HUES48 (cell line): ENCODE measurements at regions not wholly inside any gene's neighbourhood (a gene's known extent, or its start where the extent isn't known, plus 50 kb on each side); places are given as distances from the start of the nearest gene placed in this dataset.

Experiments used
- H3K27ac ChIP-seq: one replicate; pipeline ENCODE4 v1.7.0; 2013; ENCODE audit warnings: low read depth, low read length, inconsistent platforms
- H3K27me3 ChIP-seq: 2 replicates; pipeline ENCODE4 v1.6.1; 2013; ENCODE audit warnings: mild to moderate bottlenecking, low read length; ENCODE audit not compliant: control insufficient read depth, insufficient read depth
- H3K36me3 ChIP-seq: 2 replicates; pipeline ENCODE4 v1.6.1; 2013; ENCODE audit warnings: low read length; ENCODE audit not compliant: control insufficient read depth, insufficient read depth
- H3K4me1 ChIP-seq: 2 replicates; pipeline ENCODE4 v1.6.1; 2013; ENCODE audit warnings: mild to moderate bottlenecking, low read length; ENCODE audit not compliant: control insufficient read depth, insufficient read depth
- H3K4me3 ChIP-seq: 2 replicates; pipeline ENCODE4 v1.5.1; 2013; ENCODE audit warnings: mild to moderate bottlenecking, low read depth, low read length
- H3K9ac ChIP-seq: 2 replicates; pipeline ENCODE4 v1.6.1; 2013; ENCODE audit warnings: mild to moderate bottlenecking, low read depth, low read length, moderate library complexity
- H3K9me3 ChIP-seq: 2 replicates; pipeline ENCODE4 v1.6.1; 2013; ENCODE audit warnings: low read length; ENCODE audit not compliant: control insufficient read depth, insufficient read depth

DNA sequence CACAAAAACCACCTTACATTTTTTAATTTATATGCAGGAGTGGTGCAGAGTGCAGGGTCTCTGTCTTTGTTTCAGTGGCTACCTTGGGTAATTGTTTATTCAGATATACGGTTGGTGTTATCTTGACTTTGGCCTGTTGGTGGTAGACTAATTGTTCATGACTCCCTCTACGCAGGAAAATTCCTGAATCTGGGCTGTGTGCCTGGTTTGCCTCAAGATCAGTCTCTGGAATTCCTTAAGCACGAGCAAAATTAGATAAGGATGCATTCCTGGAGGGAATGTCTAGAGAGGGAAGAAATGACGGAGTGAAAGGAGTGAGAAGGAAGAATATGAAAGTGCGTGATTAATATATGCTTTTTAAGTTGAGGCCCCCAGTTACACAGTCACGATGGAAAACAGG lies 576.9 kb upstream of the PCDH10 start:
- Histone ChIP-seq H3K4me1 (no peaks in the 10 kb centered on the region), H3K27me3 (no peaks in the 10 kb centered on the region), H3K9me3 (no peaks in the 10 kb centered on the region), H3K36me3 (no peaks in the 10 kb centered on the region), H3K4me3 (no peak overlapping the region), H3K9ac (no peak overlapping the region), H3K27ac (no peak overlapping the region)

DNA sequence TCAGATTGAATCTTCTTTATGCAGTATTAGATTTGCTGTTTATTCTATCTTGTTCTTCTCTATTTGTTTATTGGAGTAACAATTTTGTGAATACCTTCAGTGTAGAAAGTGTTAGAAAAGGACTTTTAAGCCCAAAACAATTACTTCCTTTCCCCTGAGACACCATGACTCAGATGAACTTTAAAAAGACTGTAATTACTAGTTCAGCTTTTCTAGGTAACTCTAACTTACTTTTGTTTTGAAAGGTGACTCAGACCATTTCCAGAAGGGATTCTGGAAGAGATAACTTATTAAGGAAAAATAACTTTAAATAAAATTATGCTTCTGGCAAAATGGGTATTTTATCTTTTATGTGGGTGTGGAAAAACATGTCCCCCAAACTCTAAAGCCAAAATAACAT lies 561.5 kb upstream of the PCDH10 start:
- Histone ChIP-seq H3K27me3 (no peaks in the 10 kb centered on the region), H3K9ac (no peak overlapping the region), H3K4me3 (no peak overlapping the region), H3K27ac (no peak overlapping the region), H3K4me1 (no peaks in the 10 kb centered on the region), H3K36me3 (no peaks in the 10 kb centered on the region), H3K9me3 (peaks cover 31% of the 10 kb centered on the region)

DNA sequence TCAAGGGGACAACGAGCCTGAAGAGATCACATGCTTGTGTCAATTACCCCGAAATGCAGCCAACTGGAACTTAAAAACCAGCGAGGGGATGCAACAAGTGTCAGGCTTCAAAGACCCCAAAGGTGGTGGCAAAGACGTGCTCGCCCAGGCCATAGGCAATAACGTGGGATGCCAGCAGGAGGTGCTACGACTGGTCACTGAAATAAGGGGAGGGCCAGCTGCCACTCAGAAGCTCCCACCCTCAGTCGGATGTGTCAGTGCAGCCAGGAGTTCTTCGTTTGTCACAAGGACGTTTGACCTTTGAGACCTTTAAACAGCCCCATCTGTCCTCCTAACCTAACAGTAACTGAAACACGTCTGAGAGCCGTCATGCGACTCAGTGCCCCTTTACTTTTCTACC lies 556.8 kb upstream of the PCDH10 start:
- Histone ChIP-seq H3K27me3 (no peaks in the 10 kb centered on the region), H3K4me3 (no peak overlapping the region), H3K9me3 (no peaks in the 10 kb centered on the region; the same call in 1 of the 2 replicates), H3K9ac (no peak overlapping the region), H3K36me3 (no peaks in the 10 kb centered on the region), H3K4me1 (no peaks in the 10 kb centered on the region), H3K27ac (no peak overlapping the region)

DNA sequence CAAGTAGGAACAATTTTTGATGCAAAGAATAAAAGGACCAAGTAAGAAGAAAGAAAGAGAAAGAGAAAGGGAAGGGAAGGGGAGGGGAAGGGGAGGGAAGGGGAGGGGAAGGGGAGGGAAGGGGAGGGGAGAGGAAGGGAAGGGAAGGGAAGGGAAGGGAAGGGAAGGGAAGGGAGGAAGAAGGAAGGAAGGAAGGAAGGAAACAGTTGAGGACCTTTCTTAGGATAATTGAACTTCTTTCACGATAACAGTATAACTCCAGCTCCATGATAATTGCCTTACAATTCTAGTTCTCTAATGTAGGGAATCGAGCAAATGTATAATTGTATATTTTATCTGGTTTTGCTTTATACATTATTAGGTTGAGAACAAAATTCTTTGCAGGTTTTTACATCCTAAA lies 556.2 kb upstream of the PCDH10 start:
- H3K4me1 ChIP-seq, result no peaks in the 10 kb centered on the region
- H3K27me3 ChIP-seq, result no peaks in the 10 kb centered on the region
- no peak overlapping the region for H3K4me3 ChIP-seq
- H3K27ac ChIP-seq, result no peak overlapping the region
- no peaks in the 10 kb centered on the region for H3K36me3 ChIP-seq
- H3K9me3 ChIP-seq, result no peaks in the 10 kb centered on the region; the same call in 1 of the 2 replicates
- no peak overlapping the region for H3K9ac ChIP-seq

DNA sequence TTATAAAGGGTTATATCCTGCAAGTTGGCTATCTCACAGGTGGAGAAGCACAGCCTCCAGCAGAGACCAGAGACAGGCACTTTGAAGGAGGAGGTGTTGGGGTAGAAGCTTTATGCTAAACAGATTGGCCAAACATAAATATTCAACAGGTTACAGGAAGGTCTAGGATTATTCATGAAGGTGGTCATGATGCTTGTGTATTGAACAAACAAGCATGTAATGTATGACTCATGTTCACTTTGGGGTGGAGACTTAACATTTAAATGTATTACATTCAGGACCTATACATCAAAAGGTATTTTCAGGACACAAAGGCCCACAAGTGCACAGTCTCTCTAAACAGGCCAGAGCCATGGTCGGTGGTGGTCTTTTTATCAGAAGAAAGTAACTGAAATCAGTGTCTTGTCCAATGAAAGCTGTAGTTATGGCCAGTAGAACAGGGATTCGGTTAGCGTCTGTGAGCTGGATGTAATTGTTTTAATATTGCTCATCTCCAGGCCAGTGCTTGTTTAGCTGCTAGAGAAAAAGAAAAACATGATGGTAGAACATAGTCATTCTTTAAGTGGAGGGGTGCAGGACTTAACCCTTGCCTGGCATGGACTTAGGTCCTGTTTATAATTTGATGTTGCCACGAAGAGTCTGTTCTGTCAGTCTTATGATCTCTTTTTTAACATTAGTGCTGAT lies 555.2 kb upstream of the PCDH10 start:
- Histone ChIP-seq H3K27me3 (no peaks in the 10 kb centered on the region), H3K4me1 (no peaks in the 10 kb centered on the region), H3K27ac (no peak overlapping the region), H3K4me3 (no peak overlapping the region), H3K9ac (no peak overlapping the region), H3K9me3 (no peaks in the 10 kb centered on the region; the same call in 1 of the 2 replicates), H3K36me3 (no peaks in the 10 kb centered on the region)

DNA sequence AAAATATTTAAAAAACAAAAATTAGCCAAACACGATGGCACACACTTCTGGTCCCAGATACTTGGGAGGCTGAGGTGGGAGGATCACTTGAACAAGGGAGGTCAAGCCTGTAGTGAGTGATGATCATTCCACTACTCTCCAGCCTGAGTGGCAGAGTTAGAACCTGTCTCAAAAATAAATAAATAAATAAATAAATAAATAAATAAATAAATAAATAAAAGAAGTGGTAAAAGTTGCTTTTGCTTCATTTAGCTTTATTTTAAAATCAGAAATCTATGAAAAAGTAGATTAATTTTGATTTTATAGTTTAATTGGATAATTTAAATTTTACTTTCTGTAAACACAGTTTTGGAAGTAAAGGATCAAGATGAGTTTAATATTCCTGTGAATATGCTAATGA lies 552.9 kb upstream of the PCDH10 start:
- H3K27ac ChIP-seq, result no peak overlapping the region
- no peaks in the 10 kb centered on the region for H3K36me3 ChIP-seq
- H3K4me3 ChIP-seq, result no peak overlapping the region
- no peaks in the 10 kb centered on the region for H3K27me3 ChIP-seq
- H3K9me3 ChIP-seq, result no peaks in the 10 kb centered on the region
- no peaks in the 10 kb centered on the region for H3K4me1 ChIP-seq
- H3K9ac ChIP-seq, result no peak overlapping the region

DNA sequence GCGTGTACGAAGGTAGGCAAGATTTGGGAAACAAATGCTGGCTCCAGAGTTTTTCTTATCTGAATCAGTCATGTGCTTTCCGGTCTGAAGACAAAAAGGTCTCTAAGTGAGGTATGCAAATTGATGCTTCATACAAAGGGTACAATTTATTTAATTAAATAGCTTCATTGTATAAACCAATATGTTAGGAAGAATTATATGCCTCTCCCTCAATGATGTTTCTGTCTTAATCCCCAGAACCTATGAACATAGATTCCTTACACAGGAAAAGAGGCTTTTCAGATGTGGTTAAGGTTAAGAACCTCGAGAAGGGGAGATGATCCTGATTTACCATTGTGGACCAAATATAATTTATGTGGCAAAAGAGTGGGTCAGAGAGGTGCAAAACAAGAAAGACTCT lies 543.5 kb upstream of the PCDH10 start:
- Histone ChIP-seq H3K27me3 (no peaks in the 10 kb centered on the region), H3K4me1 (no peaks in the 10 kb centered on the region), H3K9me3 (no peaks in the 10 kb centered on the region), H3K27ac (no peak overlapping the region), H3K9ac (no peak overlapping the region), H3K4me3 (no peak overlapping the region), H3K36me3 (no peaks in the 10 kb centered on the region)

DNA sequence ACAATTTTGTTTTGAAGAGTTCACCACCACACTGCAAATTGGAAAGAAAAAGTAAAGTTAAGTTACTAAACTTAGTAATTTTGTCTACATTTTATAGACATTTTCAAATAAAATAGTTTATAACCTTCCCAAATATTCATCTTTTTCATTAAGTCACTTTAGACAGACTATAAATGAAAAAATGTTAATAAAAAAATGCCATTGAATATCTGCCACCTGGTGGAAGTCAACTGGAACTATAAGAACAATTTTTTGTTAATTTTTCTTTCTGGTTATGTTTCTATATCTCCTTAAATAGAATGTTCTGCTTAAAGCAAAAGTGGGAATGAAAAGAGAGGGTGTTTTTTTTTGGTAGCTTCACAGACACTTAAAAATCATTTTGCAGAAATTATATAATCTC lies 534.4 kb upstream of the PCDH10 start:
- no peaks in the 10 kb centered on the region for H3K4me1 ChIP-seq
- H3K4me3 ChIP-seq, result no peak overlapping the region
- H3K9ac ChIP-seq, result no peak overlapping the region
- peaks cover 21% of the 10 kb centered on the region for H3K9me3 ChIP-seq
- no peaks in the 10 kb centered on the region for H3K36me3 ChIP-seq
- no peak overlapping the region for H3K27ac ChIP-seq
- no peaks in the 10 kb centered on the region for H3K27me3 ChIP-seq

DNA sequence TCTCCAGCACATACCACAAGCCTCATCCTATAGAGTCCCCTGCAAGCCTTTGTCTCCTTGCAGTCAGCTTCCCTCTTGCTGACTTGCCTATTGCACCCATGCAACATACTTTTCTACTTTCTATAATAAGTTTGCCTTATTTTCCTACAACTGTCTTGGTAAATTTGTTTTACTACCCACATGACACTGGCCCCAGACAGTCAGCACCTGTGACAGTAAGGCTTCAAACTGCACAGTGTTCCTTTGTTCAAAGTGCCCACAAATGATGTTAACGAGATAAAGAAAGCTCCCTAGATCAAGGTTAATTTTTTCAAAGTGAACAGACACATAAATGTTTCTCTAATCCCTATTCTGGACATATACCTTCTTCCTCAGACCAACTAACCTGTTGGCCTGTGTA lies 529.1 kb upstream of the PCDH10 start:
- H3K4me1 ChIP-seq, result no peaks in the 10 kb centered on the region
- H3K36me3 ChIP-seq, result no peaks in the 10 kb centered on the region
- no peak overlapping the region for H3K4me3 ChIP-seq
- H3K27me3 ChIP-seq, result no peaks in the 10 kb centered on the region
- H3K27ac ChIP-seq, result no peak overlapping the region
- H3K9me3 ChIP-seq, result peaks cover 25% of the 10 kb centered on the region
- H3K9ac ChIP-seq, result no peak overlapping the region

DNA sequence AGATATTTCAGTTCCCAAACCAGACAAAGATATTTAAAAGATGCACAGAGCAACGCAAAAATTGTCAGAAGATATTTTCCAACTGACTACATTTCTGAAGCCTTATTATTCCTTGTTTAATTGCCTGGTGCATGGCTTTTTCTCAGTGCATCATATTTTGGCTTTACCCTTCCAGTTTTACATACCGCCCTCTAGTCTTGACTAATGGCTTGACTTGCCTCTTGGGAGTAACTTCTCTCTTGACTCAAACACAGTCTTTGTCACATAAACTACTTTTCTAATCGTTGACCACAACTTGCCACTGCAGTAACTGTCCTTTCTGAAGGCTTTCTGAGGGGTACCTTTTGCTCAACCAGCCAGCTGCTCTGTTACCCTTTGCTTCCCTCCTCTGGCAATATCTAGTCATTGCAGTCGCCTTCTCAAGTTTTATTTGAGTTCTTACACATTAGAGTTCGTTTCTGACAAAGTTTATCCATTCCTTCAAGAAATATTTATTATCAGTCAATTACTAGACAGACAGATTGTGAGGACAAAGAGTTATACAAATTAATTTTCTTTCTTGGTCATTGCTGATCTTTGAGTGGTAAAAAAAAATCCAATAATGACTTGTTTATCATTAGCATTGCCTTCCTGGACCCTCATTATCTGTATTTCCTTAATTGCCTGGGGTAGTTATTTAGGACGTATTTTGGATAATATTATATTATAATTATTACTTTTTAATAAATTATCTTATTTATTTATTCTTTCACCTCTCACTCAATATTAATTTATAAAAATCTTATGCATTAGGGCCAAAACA lies 506.9 kb upstream of the PCDH10 start:
- no peak overlapping the region for H3K4me3 ChIP-seq
- peaks cover 3% of the 10 kb centered on the region; the same call in 1 of the 2 replicates for H3K9me3 ChIP-seq
- no peak overlapping the region for H3K27ac ChIP-seq
- no peaks in the 10 kb centered on the region for H3K36me3 ChIP-seq
- no peaks in the 10 kb centered on the region for H3K4me1 ChIP-seq
- no peak overlapping the region for H3K9ac ChIP-seq
- no peaks in the 10 kb centered on the region for H3K27me3 ChIP-seq

DNA sequence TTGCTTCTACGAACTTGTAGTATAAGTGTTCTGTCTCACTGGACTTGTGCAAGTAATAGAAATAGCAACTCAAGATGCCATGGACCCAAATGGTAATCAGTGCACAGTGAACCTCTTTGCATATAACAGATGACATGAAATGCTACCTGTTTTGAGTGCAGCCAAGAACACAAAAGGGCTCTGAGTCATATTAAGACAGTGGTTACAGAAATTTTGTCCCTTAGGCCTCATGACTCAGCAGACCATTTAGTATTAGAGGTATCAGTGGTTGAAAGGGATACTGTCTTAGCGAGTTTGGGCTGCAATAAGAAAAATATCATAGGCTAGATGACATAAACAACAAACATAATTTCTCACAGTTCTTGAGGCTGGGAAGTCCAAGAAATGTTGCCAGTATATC lies 502.9 kb upstream of the PCDH10 start:
- Histone ChIP-seq H3K27me3 (no peaks in the 10 kb centered on the region), H3K9me3 (no peaks in the 10 kb centered on the region), H3K27ac (no peak overlapping the region), H3K9ac (no peak overlapping the region), H3K4me1 (peaks cover 2% of the 10 kb centered on the region; the same call in 1 of the 2 replicates), H3K4me3 (no peak overlapping the region), H3K36me3 (no peaks in the 10 kb centered on the region)
